ENCODE measurements at regions not wholly inside any gene's neighbourhood (a gene's known extent, or its start where the extent isn't known, plus 50 kb on each side); places are given as distances from the start of the nearest gene placed in this dataset.

DNA sequence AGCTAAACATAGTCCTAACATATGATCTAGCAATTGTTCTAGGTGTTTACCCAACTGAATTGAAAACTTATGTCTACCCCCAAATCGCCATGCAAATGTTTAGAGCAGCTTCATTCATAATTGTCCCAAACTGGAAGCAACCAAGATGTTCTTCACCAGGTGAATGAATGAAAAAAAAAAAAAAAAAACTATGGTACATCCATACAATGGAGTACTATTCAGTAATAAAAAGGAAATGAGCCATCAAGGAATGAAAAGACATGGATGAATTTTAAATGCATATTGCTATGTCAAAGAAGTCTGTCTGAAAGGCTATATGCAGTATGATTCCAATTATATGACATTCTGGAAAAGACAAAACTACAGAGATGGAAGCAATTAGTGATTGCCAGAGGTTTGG is 98.6 kb upstream of the ITPRID2 start:
- TF ChIP-seq CHD2 (IDR thresholded peaks at IDR 0.05; ENCODE audit: low read length, partially characterized antibody) (no peak), YY1 (IDR thresholded peaks at IDR 0.05; ENCODE audit: low read depth) (no peak)

All from SK-N-SH (cell line).